Esophagus (tissue), 2 donors: ENCODE measurements at regions not wholly inside any gene's neighbourhood (a gene's known extent, or its start where the extent isn't known, plus 50 kb on each side); places are given as distances from the start of the nearest gene placed in this dataset.

Experiments
- H3K27ac ChIP-seq, 2 donors: one replicate each; pipeline ENCODE4 v1.5.1; 2013; ENCODE audit warnings: low read depth in 2 of 2, mild to moderate bottlenecking in 2 of 2, inconsistent platforms in 1 of 2, low read length in 1 of 2, moderate library complexity in 1 of 2
- H3K27me3 ChIP-seq, 2 donors: one replicate each; pipeline ENCODE4 v1.6.1; 2013; ENCODE audit warnings: low read length in 2 of 2, control low read depth in 1 of 2, mild to moderate bottlenecking in 1 of 2; ENCODE audit not compliant: insufficient read depth in 2 of 2, control insufficient read depth in 1 of 2
- H3K36me3 ChIP-seq, 2 donors: one replicate each; pipeline ENCODE4 v1.6.1; 2013; ENCODE audit warnings: low read length in 1 of 2; ENCODE audit not compliant: control insufficient read depth in 2 of 2, insufficient read depth in 2 of 2
- H3K4me1 ChIP-seq, 2 donors: one replicate each; pipeline ENCODE4 v1.6.1; 2013; ENCODE audit warnings: low read length in 1 of 2; ENCODE audit not compliant: control insufficient read depth in 2 of 2, insufficient read depth in 2 of 2
- H3K4me3 ChIP-seq, 2 donors: one replicate each; pipeline ENCODE4 v1.5.1; 2013; ENCODE audit warnings: low read length in 2 of 2, mild to moderate bottlenecking in 2 of 2, low read depth in 1 of 2, moderate library complexity in 1 of 2
- H3K9me3 ChIP-seq, 2 donors: one replicate each; pipeline ENCODE4 v1.6.1; 2013; ENCODE audit warnings: mild to moderate bottlenecking in 2 of 2, low read depth in 1 of 2, low read length in 1 of 2, moderate library complexity in 1 of 2; ENCODE audit not compliant: control insufficient read depth in 2 of 2, insufficient read depth in 1 of 2
- WGBS, 2 donors: extraction: QIAGEN DNeasy Blood & Tissue Kit; methylation state at CpG; one replicate each; pipeline ENCODE4 v1.1.7; 2013; 5-methylcytosine and 5-hydroxymethylcytosine counted together
- donor health status: healthy with polysubstance abuse.
- donor health status: Bipolar disorder and iron deficiency.

- Histone ChIP-seq H3K9me3 (peaks cover 0 to 3% of the 10 kb centered on the region in 2 donors), H3K27me3 (no peaks in the 10 kb centered on the region), H3K27ac (no peak overlapping the region), H3K4me3 (no peak overlapping the region), H3K36me3 (no peaks in the 10 kb centered on the region), H3K4me1 (no peaks in the 10 kb centered on the region)
- 85 to 88% methylated on average over 9 of the region's 9 CpGs for WGBS, 2 donors
Observed at GRCh38 chr2:2501454-2502200, 170.6 kb upstream of the MYT1L start.

- Histone ChIP-seq H3K9me3 (no peaks in the 10 kb centered on the region), H3K4me3 (no peak overlapping the region), H3K4me1 (no peaks in the 10 kb centered on the region), H3K27ac (no peak overlapping the region), H3K27me3 (no peaks in the 10 kb centered on the region), H3K36me3 (no peaks in the 10 kb centered on the region)
- WGBS, 2 donors: 88 to 94% methylated on average over 1 of the region's 1 CpG
Observed at GRCh38 chr2:2495606-2496005, 164.5 kb upstream of the MYT1L start.

- Histone ChIP-seq H3K27ac (no peak overlapping the region), H3K9me3 (no peaks in the 10 kb centered on the region), H3K27me3 (no peaks in the 10 kb centered on the region), H3K4me1 (no peaks in the 10 kb centered on the region), H3K4me3 (no peak overlapping the region), H3K36me3 (no peaks in the 10 kb centered on the region)
- WGBS, 2 donors: 81 to 82% methylated on average over 5 of the region's 5 CpGs
Observed at GRCh38 chr2:2493496-2493895, 162.4 kb upstream of the MYT1L start.

- H3K9me3 ChIP-seq: no peaks in the 10 kb centered on the region
- WGBS, 2 donors: 67 to 73% methylated on average over 4 of the region's 4 CpGs
- H3K4me3 ChIP-seq: no peak overlapping the region
- no peak overlapping the region for H3K27ac ChIP-seq
- no peaks in the 10 kb centered on the region for H3K4me1 ChIP-seq
- H3K27me3 ChIP-seq: no peaks in the 10 kb centered on the region
- H3K36me3 ChIP-seq: no peaks in the 10 kb centered on the region
Observed at GRCh38 chr2:2492800-2493199, 161.7 kb upstream of the MYT1L start.

- WGBS, 2 donors: 75 to 84% methylated on average over 2 of the region's 2 CpGs
- Histone ChIP-seq H3K27me3 (no peaks in the 10 kb centered on the region), H3K36me3 (no peaks in the 10 kb centered on the region), H3K9me3 (no peaks in the 10 kb centered on the region), H3K27ac (no peak overlapping the region), H3K4me1 (no peaks in the 10 kb centered on the region), H3K4me3 (no peak overlapping the region)
Observed at GRCh38 chr2:2491964-2492363, 160.9 kb upstream of the MYT1L start.

- Histone ChIP-seq H3K36me3 (no peaks in the 10 kb centered on the region), H3K9me3 (no peaks in the 10 kb centered on the region), H3K27ac (no peak overlapping the region), H3K4me1 (no peaks in the 10 kb centered on the region), H3K27me3 (no peaks in the 10 kb centered on the region), H3K4me3 (no peak overlapping the region)
- WGBS, 2 donors: 67 to 76% methylated on average over 8 of the region's 8 CpGs
Observed at GRCh38 chr2:2484301-2484700, 153.2 kb upstream of the MYT1L start.

GRCh38 chr2:2482851-2483250 lies 151.8 kb upstream of the MYT1L start:
- Histone ChIP-seq H3K36me3 (no peaks in the 10 kb centered on the region), H3K27me3 (no peaks in the 10 kb centered on the region), H3K4me1 (no peaks in the 10 kb centered on the region), H3K4me3 (no peak overlapping the region), H3K27ac (no peak overlapping the region), H3K9me3 (no peaks in the 10 kb centered on the region)
- WGBS, 2 donors: 77 to 78% methylated on average over 4 of the region's 4 CpGs

- WGBS, 2 donors: 75 to 82% methylated on average over 12 of the region's 12 CpGs
- H3K4me3 ChIP-seq: no peak overlapping the region
Observed at GRCh38 chr2:2472881-2473280, 141.8 kb upstream of the MYT1L start.

GRCh38 chr2:2472044-2472443 lies 141.0 kb upstream of the MYT1L start:
- Histone ChIP-seq H3K4me3 (no peak overlapping the region), H3K9me3 (peaks cover 0 to 2% of the 10 kb centered on the region in 2 donors), H3K27ac (no peak overlapping the region), H3K36me3 (no peaks in the 10 kb centered on the region), H3K4me1 (no peaks in the 10 kb centered on the region), H3K27me3 (no peaks in the 10 kb centered on the region)
- WGBS, 2 donors: 84 to 85% methylated on average over 11 of the region's 11 CpGs

More at GRCh38 chr2:2472881-2473280, 141.8 kb upstream of the MYT1L start:
- H3K27me3 ChIP-seq: no peaks in the 10 kb centered on the region
- H3K4me1 ChIP-seq: no peaks in the 10 kb centered on the region
- H3K36me3 ChIP-seq: no peaks in the 10 kb centered on the region
- peaks cover 0 to 2% of the 10 kb centered on the region in 2 donors for H3K9me3 ChIP-seq
- no peak overlapping the region for H3K27ac ChIP-seq

GRCh38 chr2:2466534-2466933 lies 135.5 kb upstream of the MYT1L start:
- no peaks in the 10 kb centered on the region for H3K36me3 ChIP-seq
- H3K9me3 ChIP-seq: peaks cover 0 to 3% of the 10 kb centered on the region in 2 donors
- no peaks in the 10 kb centered on the region for H3K4me1 ChIP-seq
- H3K4me3 ChIP-seq: no peak overlapping the region
- H3K27ac ChIP-seq: no peak overlapping the region
- 78 to 79% methylated on average over 9 of the region's 9 CpGs for WGBS, 2 donors
- no peaks in the 10 kb centered on the region for H3K27me3 ChIP-seq
